ENCODE measurements at regions not wholly inside any gene's neighbourhood (a gene's known extent, or its start where the extent isn't known, plus 50 kb on each side); places are given as distances from the start of the nearest gene placed in this dataset.

DNA sequence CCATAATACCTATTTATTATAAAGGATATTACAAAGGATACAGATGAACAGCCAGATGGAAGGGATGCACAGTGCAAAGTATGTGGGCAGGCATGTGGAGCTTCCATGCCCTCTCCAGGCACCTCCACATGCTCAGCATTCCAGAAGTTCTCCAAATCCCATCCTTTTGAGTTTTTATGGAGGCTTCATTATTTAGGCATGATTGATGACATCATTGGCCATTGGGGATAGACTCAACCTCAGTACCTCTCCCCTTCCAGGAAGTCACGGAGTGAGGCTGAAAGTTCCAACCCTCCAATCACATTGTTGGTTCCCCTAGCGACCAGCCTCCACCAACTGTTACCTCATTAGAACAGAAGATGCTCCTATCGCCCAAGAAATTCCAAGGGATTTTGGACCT lies 156.4 kb downstream of the ATP23 start:
- no peak overlapping the region for H3K4me3 ChIP-seq
- DNase-seq (no peak), ATAC-seq (no peak)
- H3K4me1 ChIP-seq (ENCODE audit: low read depth), result no peaks in the 10 kb centered on the region
- no peaks in the 10 kb centered on the region for H3K36me3 ChIP-seq (ENCODE audit: low read depth)
- intact Hi-C loops (cut with DNase I, micrococcal nuclease), result no loop called here
- no peaks in the 10 kb centered on the region for H3K9me3 ChIP-seq
- TF ChIP-seq, protein P1, sequence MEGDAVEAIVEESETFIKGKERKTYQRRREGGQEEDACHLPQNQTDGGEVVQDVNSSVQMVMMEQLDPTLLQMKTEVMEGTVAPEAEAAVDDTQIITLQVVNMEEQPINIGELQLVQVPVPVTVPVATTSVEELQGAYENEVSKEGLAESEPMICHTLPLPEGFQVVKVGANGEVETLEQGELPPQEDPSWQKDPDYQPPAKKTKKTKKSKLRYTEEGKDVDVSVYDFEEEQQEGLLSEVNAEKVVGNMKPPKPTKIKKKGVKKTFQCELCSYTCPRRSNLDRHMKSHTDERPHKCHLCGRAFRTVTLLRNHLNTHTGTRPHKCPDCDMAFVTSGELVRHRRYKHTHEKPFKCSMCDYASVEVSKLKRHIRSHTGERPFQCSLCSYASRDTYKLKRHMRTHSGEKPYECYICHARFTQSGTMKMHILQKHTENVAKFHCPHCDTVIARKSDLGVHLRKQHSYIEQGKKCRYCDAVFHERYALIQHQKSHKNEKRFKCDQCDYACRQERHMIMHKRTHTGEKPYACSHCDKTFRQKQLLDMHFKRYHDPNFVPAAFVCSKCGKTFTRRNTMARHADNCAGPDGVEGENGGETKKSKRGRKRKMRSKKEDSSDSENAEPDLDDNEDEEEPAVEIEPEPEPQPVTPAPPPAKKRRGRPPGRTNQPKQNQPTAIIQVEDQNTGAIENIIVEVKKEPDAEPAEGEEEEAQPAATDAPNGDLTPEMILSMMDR (IDR thresholded peaks at IDR 0.05), result no peak

DNA sequence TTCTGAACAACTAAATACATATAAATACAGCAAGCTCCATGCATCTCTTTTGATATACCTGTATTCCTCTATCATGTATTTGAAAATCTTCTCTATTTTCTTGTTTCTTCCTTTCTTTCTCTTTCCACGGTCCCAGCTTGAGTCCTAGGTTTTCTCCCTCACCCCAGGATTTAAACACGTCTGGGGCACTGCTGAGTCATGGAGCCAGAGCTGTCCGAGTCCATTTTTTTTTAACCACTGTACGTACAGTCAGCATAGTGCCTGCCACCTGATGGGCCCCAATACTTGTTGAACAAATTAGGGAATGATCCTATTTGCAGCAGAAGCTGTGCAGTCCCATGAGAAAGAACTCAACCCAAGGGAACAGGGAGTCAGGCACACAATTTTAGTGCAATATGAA lies 158.1 kb downstream of the ATP23 start:
- no peak for DNase-seq
- no peak for ATAC-seq
- intact Hi-C loops (cut with DNase I, micrococcal nuclease), result no loop called here
- Histone ChIP-seq H3K9me3 (no peaks in the 10 kb centered on the region), H3K4me3 (no peak overlapping the region), H3K4me1 (ENCODE audit: low read depth) (no peaks in the 10 kb centered on the region), H3K36me3 (ENCODE audit: low read depth) (no peaks in the 10 kb centered on the region)
- TF ChIP-seq, protein P1 (IDR thresholded peaks at IDR 0.05), result no peak

DNA sequence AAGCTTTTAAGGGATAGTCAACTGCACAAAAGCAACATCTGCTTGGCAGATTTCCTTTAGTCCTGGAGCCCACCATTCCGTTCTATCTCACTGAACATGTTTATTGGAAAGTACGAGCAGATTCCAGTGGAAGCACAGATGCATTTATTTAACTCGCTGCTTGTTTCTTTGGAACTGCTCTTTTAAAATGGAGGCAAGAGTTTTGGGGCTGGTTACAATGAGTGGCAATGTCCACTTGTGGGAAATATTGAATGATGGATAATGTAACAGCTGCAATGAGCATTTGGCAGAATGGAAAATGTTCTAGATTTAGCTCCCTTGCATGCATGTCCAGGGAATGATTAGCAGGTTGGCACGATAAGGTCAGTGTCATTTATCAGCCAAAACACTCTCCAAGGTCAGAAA lies 163.0 kb downstream of the ATP23 start:
- Histone ChIP-seq H3K4me1 (ENCODE audit: low read depth) (no peaks in the 10 kb centered on the region), H3K9me3 (no peaks in the 10 kb centered on the region), H3K36me3 (ENCODE audit: low read depth) (no peaks in the 10 kb centered on the region), H3K4me3 (no peak overlapping the region)
- TF ChIP-seq, protein P1 (IDR thresholded peaks at IDR 0.05), result no peak
- intact Hi-C loops (cut with DNase I, micrococcal nuclease), result no loop called here
- ATAC-seq, result no peak
- DNase-seq, result no peak

DNA sequence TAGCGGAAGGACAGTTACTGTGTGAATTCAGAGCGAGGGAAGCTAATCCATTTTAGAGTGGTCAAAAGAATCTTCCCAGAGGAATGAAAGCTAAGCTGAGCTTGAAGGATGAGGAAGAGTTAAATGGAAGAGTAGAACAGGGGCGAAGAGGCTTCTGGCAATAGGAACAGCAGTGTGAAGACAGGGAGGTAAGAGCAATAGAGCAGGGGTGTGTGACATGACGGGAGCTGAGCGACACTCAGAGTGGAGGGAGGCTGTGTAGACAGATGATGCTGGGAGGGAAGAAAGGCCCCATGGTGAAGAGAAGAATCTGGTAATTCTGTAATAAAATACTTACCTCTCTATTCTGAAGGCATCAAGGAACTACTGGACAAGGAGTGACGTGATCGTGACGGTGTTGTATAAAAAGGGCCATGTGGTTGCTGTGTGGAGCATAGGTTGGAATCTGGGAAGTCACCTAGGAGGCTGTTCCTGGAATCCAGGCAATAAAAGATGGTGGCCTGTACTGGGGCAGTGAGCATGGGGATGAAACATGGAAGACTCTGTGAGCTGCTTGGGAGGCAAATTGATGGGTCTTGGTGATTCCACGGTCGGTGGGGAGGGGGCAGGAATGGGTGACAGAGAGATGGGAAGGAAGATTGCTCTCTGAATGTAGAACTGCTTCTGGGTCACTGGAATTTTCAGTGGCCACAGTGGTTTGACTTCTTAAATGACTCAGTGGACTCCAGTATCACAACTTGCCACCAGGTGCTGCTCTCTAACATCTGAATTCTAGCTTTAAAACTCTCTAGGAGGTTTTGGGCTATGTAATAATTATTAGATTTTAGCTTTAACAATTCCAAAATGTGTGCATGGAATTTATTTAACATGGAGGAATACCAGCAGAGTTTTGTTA lies 164.1 kb downstream of the ATP23 start:
- Histone ChIP-seq H3K36me3 (ENCODE audit: low read depth) (no peaks in the 10 kb centered on the region), H3K9me3 (no peaks in the 10 kb centered on the region), H3K4me1 (ENCODE audit: low read depth) (no peaks in the 10 kb centered on the region), H3K4me3 (no peak overlapping the region)
- intact Hi-C loops (cut with DNase I, micrococcal nuclease), result no loop called here
- peak in 1 of 3 donors; percentile 19 for DNase-seq
- TF ChIP-seq, protein P1 (IDR thresholded peaks at IDR 0.05), result no peak
- ATAC-seq, result no peak

DNA sequence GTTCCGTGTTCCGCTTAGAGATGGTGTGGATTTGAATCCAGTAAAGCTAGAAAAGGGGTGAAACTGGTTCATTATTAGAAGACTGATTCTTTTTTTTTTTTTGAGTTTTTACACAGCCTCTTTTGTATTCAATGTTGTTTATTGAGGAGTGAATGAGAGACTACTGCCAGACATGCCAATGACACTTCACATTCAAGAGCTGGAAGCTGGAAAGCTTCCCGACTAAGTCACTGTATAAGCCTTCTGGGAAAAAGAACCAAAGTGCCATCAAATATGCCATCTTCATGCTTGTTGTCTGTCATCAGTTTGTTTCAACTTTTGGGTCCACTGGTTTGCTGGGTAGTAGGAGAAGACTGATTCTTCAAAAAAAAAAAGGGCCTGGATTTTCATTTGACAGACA lies 164.8 kb downstream of the ATP23 start:
- H3K36me3 ChIP-seq (ENCODE audit: low read depth), result no peaks in the 10 kb centered on the region
- intact Hi-C loops (cut with DNase I, micrococcal nuclease), result no loop called here
- H3K4me1 ChIP-seq (ENCODE audit: low read depth), result no peaks in the 10 kb centered on the region
- H3K4me3 ChIP-seq, result no peak overlapping the region
- TF ChIP-seq, protein P1 (IDR thresholded peaks at IDR 0.05), result no peak
- ATAC-seq (no peak), DNase-seq (no peak)
- H3K9me3 ChIP-seq, result no peaks in the 10 kb centered on the region
